WTC11 (cell line): ENCODE measurements at regions not wholly inside any gene's neighbourhood (a gene's known extent, or its start where the extent isn't known, plus 50 kb on each side); places are given as distances from the start of the nearest gene placed in this dataset.

Experiments used
- CTCF ChIP-seq: fragments of 200-600 bp; IDR thresholded peaks from 2 replicates; pipeline ENCODE4 v1.8.0; 2022; ENCODE audit warnings: antibody characterized with exemption
- FOXJ3 ChIP-seq: sonication (generic); formaldehyde crosslinking; IDR thresholded peaks from 2 replicates; pipeline ENCODE4 v1.9.0; 2021; ENCODE audit warnings: missing genetic modification reagents, mild to moderate bottlenecking, borderline replicate concordance
- FOXP1 ChIP-seq: sonication (generic); formaldehyde crosslinking; IDR thresholded peaks from 2 replicates; pipeline ENCODE4 v1.8.0; 2022; ENCODE audit warnings: missing genetic modification reagents, mild to moderate bottlenecking, moderate library complexity, borderline replicate concordance
- GTF2I ChIP-seq: fragments of 250-450 bp; sonication (Bioruptor Pico); conservative IDR thresholded peaks from 2 replicates; pipeline ENCODE4 v1.4.0; 2021; ENCODE audit warnings: mild to moderate bottlenecking
- PREB ChIP-seq: sonication (generic); formaldehyde crosslinking; IDR thresholded peaks from 2 replicates; pipeline ENCODE4 v1.8.1; 2022; ENCODE audit warnings: mild to moderate bottlenecking, missing genetic modification reagents, moderate library complexity, borderline replicate concordance
- TCF7 ChIP-seq: sonication (generic); formaldehyde crosslinking; IDR thresholded peaks from 2 replicates; pipeline ENCODE4 v1.8.0; 2022; ENCODE audit warnings: mild to moderate bottlenecking, low read depth, missing genetic modification reagents, moderate library complexity
- TF ChIP-seq, protein P1 (sequence below): sonication (generic); formaldehyde crosslinking; IDR thresholded peaks from 2 replicates; pipeline ENCODE4 v1.8.1; 2023; ENCODE audit warnings: mild to moderate bottlenecking, missing genetic modification reagents

GRCh38 chr2:104443145-104443544 lies 410.8 kb upstream of the POU3F3 start:
- TF ChIP-seq CTCF: no peak
- TF ChIP-seq, protein P1, sequence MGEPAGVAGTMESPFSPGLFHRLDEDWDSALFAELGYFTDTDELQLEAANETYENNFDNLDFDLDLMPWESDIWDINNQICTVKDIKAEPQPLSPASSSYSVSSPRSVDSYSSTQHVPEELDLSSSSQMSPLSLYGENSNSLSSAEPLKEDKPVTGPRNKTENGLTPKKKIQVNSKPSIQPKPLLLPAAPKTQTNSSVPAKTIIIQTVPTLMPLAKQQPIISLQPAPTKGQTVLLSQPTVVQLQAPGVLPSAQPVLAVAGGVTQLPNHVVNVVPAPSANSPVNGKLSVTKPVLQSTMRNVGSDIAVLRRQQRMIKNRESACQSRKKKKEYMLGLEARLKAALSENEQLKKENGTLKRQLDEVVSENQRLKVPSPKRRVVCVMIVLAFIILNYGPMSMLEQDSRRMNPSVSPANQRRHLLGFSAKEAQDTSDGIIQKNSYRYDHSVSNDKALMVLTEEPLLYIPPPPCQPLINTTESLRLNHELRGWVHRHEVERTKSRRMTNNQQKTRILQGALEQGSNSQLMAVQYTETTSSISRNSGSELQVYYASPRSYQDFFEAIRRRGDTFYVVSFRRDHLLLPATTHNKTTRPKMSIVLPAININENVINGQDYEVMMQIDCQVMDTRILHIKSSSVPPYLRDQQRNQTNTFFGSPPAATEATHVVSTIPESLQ (CRISPR knock-in tag): no peak
- TF ChIP-seq FOXP1 (CRISPR knock-in tag): no peak
- TF ChIP-seq GTF2I (CRISPR knock-in tag): no peak
- TF ChIP-seq TCF7 (CRISPR knock-in tag): no peak
- TF ChIP-seq FOXJ3 (CRISPR knock-in tag): no peak
- no peak for TF ChIP-seq PREB (CRISPR knock-in tag)
